ENCODE measurements at regions not wholly inside any gene's neighbourhood (a gene's known extent, or its start where the extent isn't known, plus 50 kb on each side); places are given as distances from the start of the nearest gene placed in this dataset.

GRCh38 chr12:115440438-115440837, 756.5 kb upstream of the TBX3 start:
- TF ChIP-seq, protein P1, sequence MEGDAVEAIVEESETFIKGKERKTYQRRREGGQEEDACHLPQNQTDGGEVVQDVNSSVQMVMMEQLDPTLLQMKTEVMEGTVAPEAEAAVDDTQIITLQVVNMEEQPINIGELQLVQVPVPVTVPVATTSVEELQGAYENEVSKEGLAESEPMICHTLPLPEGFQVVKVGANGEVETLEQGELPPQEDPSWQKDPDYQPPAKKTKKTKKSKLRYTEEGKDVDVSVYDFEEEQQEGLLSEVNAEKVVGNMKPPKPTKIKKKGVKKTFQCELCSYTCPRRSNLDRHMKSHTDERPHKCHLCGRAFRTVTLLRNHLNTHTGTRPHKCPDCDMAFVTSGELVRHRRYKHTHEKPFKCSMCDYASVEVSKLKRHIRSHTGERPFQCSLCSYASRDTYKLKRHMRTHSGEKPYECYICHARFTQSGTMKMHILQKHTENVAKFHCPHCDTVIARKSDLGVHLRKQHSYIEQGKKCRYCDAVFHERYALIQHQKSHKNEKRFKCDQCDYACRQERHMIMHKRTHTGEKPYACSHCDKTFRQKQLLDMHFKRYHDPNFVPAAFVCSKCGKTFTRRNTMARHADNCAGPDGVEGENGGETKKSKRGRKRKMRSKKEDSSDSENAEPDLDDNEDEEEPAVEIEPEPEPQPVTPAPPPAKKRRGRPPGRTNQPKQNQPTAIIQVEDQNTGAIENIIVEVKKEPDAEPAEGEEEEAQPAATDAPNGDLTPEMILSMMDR (conservative IDR thresholded peaks at IDR 0.05 in 1 of 2, IDR thresholded peaks at IDR 0.05 in 1 of 2; ENCODE audit: low read depth in 1 of 2, low read length in 2 of 2): no peak
- TF ChIP-seq EZH2 (IDR thresholded peaks at IDR 0.05; ENCODE audit: low read length, missing control alignments): no peak

Measured in fibroblast of lung (primary cell).